ENCODE measurements at regions not wholly inside any gene's neighbourhood (a gene's known extent, or its start where the extent isn't known, plus 50 kb on each side); places are given as distances from the start of the nearest gene placed in this dataset.
"Not testable (repeated sequence)": the region's sequence is repeated elsewhere in the genome, so short reads cannot be mapped to it uniquely, and the experiment has no call there.

- DNase-seq (ENCODE audit: low spot score), result not testable (repeated sequence)
Measured at GRCh38 chr4:102397056-102397455, 51.8 kb upstream of the SLC39A8 start.

- DNase-seq (ENCODE audit: low spot score), result no peak
Measured at GRCh38 chr4:102399021-102399420, 53.7 kb upstream of the SLC39A8 start.

- DNase-seq (ENCODE audit: low spot score), result no peak
Measured at GRCh38 chr4:102400898-102401297, 55.6 kb upstream of the SLC39A8 start.

DNA sequence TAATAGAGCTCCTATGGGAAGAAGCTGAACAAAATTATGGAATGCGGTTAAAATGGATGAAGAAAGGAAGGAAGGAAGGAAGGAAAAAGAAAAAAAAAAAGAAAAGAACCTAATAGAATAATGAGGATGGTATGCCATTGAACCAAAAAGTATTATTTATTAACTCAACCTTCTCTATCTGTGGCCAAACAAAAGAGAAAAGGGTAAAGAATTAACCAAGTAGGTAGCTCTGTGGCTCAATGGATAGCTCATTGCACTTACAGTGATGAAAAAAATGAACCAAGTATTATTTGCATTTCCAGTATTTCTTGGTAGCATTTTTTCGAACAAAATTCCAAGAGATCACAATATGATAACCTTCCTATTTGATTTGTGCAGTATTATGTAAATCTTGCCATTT, 56.9 kb upstream of the SLC39A8 start:
- no peak for DNase-seq (ENCODE audit: low spot score)

- no peak for DNase-seq (ENCODE audit: low spot score)
Measured at GRCh38 chr4:102403116-102403515, 57.8 kb upstream of the SLC39A8 start.

- DNase-seq (ENCODE audit: low spot score), result no peak
Measured at GRCh38 chr4:102404431-102404969, 59.2 kb upstream of the SLC39A8 start.

GRCh38 chr4:102405821-102406401, 60.6 kb upstream of the SLC39A8 start:
- no peak for DNase-seq (ENCODE audit: low spot score)

DNA sequence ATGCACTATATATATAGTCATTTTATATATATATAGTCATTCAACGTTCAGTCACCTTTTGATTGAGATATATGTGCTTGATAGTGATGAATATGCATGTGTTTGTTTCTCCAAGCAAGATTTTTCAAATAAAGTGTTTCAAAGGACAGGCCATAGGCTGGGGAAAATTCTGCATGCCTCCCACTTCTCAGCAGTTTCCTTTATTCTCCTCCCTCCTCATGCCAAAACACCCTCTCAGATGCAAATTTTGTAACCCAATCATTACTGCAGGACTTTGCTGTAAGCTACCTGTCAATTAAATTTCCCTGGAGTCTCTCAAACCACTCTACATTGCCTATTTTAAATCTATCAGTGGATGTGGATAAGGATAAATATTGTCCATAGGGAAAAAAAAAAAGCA, 65.6 kb upstream of the SLC39A8 start:
- not testable (repeated sequence) for DNase-seq (ENCODE audit: low spot score)

- no peak for DNase-seq (ENCODE audit: low spot score)
Measured at GRCh38 chr4:102411408-102411807, 66.1 kb upstream of the SLC39A8 start.

- no peak for DNase-seq (ENCODE audit: low spot score)
Measured at GRCh38 chr4:102416765-102417164, 71.5 kb upstream of the SLC39A8 start.

- no peak for DNase-seq (ENCODE audit: low spot score)
Measured at GRCh38 chr4:102420563-102421398, 75.5 kb upstream of the SLC39A8 start.

- no peak for DNase-seq (ENCODE audit: low spot score)
Measured at GRCh38 chr4:102422843-102423242, 77.6 kb upstream of the SLC39A8 start.

- DNase-seq (ENCODE audit: low spot score), result no peak
Measured at GRCh38 chr4:102423375-102423774, 77.8 kb upstream of the NFKB1 start.

DNA sequence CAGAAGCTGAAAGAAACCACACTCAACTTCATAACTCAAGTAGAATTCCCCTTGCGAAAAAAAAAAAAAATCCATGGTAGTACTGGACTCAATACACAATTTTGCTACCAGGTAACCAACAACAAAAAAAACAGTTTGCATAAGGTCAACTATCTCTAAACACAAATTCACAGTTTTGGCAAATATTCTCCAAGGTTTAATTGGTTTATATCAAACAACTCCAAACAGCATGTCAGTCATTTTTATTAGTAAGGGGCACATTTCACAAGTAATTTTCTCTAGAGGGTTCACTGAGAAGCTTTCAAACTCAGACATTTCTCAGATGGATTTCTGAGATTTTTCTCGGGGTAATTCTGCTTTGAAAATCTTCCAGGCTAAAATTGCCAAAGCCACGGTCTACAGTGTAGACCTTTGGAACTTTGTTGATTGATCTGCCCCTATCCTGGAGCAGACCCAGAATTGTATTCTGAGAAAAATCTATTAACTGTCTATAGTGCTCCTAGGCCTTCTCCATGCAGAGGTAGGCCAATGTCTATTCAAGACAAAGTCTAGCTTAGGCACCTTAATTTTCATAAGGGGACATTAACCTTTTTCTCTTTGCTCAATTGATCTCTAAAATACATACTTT, 73.7 kb upstream of the NFKB1 start:
- DNase-seq (ENCODE audit: low spot score), result no peak

DNA sequence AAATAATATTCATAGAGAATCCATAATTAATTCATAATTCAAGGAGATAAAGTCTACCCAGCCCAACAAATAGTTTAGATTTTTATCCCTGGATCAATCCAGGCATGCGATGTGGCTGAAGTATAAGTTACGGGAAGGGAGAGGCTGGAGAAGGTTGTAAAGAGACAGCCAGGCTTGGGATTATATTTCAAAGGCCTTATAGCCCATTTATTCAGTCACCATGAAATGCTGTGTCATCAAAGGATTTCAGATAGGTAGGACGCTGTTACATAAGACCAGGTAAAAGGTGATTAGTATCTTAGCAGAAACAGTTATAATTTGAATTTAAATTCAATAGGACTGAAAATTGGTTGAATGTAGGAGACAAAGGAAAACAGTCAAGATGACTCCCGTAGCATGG, 73.0 kb upstream of the NFKB1 start:
- no peak for DNase-seq (ENCODE audit: low spot score)

- DNase-seq (ENCODE audit: low spot score), result no peak
Measured at GRCh38 chr4:102429553-102429952, 71.6 kb upstream of the NFKB1 start.

DNA sequence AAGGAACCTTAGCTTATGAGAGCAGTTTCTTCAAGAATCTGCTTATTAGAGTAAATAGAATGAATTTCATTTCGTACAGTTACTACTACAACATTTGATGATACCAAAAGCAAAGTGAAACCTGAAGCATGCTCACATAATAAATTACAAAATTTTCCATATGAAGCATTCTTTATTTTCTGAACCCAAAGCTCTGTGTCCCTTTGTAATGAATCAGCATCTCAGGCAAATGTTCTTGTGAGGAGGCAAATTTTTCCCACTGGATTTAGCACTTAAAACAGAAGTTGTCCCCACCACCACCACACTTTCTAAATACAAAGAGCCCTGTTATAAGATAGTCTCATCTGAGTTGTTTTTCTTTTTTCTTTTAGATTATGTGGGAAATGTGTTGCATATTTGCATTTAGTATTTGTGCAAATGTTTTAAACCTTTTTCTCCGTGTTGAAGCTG, 70.7 kb upstream of the NFKB1 start:
- peak; percentile 58 for DNase-seq (ENCODE audit: low spot score)

DNA sequence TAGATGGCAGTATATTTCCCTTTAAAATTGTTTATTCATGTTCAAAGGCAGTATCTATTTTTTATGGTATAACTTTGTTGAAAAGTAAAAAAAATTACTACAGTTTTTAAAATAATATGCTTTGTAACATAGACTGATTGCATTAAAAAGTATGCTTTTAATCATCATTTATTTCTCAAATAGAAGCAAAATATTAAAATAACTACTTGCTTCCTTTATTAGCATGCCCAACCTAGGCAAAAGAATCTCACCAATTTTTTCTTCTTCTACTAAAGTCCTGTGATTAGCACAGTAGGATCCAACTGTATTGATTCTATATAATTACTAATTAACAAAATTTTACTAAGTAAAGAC, 69.6 kb upstream of the NFKB1 start:
- DNase-seq (ENCODE audit: low spot score), result no peak

DNA sequence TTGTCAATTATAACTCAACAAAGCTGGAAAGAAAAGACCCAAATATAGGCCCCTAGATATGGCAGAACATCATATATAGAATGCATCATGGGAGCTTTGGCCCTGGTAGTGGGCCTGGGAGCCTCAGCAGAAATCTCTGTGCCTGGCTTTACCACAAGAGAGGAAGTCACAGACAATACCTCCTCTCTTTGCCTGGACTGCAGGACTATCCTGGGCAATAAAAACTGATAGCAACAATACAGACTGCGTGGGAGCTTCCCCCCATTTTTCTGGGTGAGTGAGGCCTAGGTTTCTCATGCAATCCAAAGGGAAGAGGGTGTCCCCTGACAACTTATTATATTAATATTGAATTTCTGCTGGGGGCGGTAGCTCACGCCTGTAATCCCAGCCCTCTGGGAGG, 64.0 kb upstream of the NFKB1 start:
- DNase-seq (ENCODE audit: low spot score), result no peak

DNA sequence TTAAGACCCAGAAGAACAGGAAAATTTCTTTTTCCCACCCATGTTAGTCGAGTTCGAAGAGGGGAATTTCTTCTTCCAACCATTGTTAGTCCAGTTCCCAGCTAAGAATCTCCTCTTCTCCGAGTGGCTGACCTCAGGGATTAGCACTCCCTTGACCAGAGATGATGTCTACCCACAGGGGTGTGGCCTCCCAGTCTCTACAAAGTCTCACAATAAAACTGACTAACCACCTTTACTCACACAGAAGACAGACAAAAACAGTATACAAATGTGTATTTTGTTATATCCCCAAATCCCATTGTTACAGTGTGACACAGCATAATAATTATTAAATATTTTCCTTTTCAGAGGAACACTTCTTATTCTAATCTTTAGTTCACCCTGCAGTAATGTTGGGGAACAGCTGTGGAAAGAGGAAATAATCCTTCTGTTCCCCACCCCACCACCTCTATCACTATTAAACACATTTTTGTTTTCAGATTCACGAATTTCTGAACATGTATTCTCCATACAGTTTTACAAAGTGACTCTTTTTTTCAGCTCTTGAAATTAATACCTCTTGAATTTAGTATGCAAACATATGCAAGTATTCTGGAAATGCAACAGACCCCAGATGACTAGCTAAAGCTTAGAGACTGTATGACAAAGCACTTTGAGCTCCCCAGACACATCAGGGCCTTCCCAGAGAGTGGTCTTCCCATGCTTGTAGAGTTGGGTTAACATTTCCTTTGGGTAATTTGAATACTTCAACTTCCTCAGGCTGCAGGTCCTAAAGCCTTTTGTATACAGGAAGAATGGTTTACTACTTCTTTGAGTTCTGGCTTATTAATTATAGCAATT, 62.5 kb upstream of the NFKB1 start:
- no peak for DNase-seq (ENCODE audit: low spot score)

GRCh38 chr4:102439236-102439614, 61.9 kb upstream of the NFKB1 start:
- no peak for DNase-seq (ENCODE audit: low spot score)

- no peak for DNase-seq (ENCODE audit: low spot score)
Measured at GRCh38 chr4:102439812-102440211, 61.3 kb upstream of the NFKB1 start.

Measured in cerebellar cortex (tissue), 1 donor.